HEK293 (cell line): ENCODE measurements at regions not wholly inside any gene's neighbourhood (a gene's known extent, or its start where the extent isn't known, plus 50 kb on each side); places are given as distances from the start of the nearest gene placed in this dataset.

Source experiments
- CTCF ChIA-PET: fragments of 350-600 bp; formaldehyde crosslinking; extraction: SDS; loops from one replicate; lab custom pipeline; 2021; ENCODE audit warnings: antibody characterized with exemption; lab: Yijun Ruan, JAX
- POLR2A ChIA-PET: fragments of 300-600 bp; formaldehyde crosslinking; extraction: SDS; loops from one replicate; lab custom pipeline; 2020; ENCODE audit warnings: antibody characterized with exemption, inconsistent platforms; lab: Yijun Ruan, JAX
- H3K27ac ChIP-seq: fragments of 200-500 bp; sonication (Bioruptor generic); 2 replicates; pipeline ENCODE4 v1.5.1; 2014; ENCODE audit warnings: low read depth, low read length, control low read depth, inconsistent platforms; ENCODE audit errors: extremely low read depth
- H3K36me3 ChIP-seq, 2 experiments: fragments of 200-500 bp in 1 of 2; sonication (Bioruptor generic) in 1 of 2; 1 replicate in 1 of 2; 2 replicates in 1 of 2; pipeline ENCODE4 v1.5.1; 2014 to 2017; ENCODE audit warnings: inconsistent platforms in 2 of 2, low read length in 2 of 2; ENCODE audit not compliant: control insufficient read depth in 2 of 2, insufficient read depth in 1 of 2
- H3K4me1 ChIP-seq: fragments of 200-500 bp; sonication (Bioruptor generic); 2 replicates; pipeline ENCODE4 v1.5.1; 2014; ENCODE audit warnings: mild to moderate bottlenecking, low read length, inconsistent platforms; ENCODE audit not compliant: control insufficient read depth, insufficient read depth
- H3K4me3 ChIP-seq: 2 replicates; pipeline ENCODE4 v1.5.1; 2011; ENCODE audit warnings: low read depth, mild to moderate bottlenecking, control low read depth, low read length, moderate library complexity
- H3K9me3 ChIP-seq: fragments of 200-500 bp; sonication (Bioruptor generic); 2 replicates; pipeline ENCODE4 v1.5.1; 2014; ENCODE audit warnings: low read depth, low read length, inconsistent platforms; ENCODE audit not compliant: control insufficient read depth, insufficient read depth
- GLIS1 ChIP-seq: fragments of 450-650 bp; formaldehyde crosslinking; IDR thresholded peaks from 2 replicates; pipeline ENCODE4 v1.5.1; 2016; ENCODE audit warnings: missing biosample characterization, missing genetic modification characterization
- KLF10 ChIP-seq: fragments of 450-650 bp; IDR thresholded peaks from 2 replicates; pipeline ENCODE4 v1.5.1; 2018; ENCODE audit warnings: missing biosample characterization, mild to moderate bottlenecking, missing genetic modification characterization
- OSR2 ChIP-seq: fragments of 450-650 bp; formaldehyde crosslinking; IDR thresholded peaks from 2 replicates; pipeline ENCODE4 v1.5.1; 2016; ENCODE audit warnings: missing biosample characterization, missing genetic modification characterization
- REPIN1 ChIP-seq: fragments of 450-650 bp; formaldehyde crosslinking; IDR thresholded peaks from 2 replicates; pipeline ENCODE4 v1.5.1; 2017; ENCODE audit warnings: missing biosample characterization, missing genetic modification characterization, low read depth
- SETDB1 ChIP-seq: IDR thresholded peaks from one replicate; pipeline ENCODE4 v1.6.1; 2017; ENCODE audit warnings: mild to moderate bottlenecking, low read length, moderate library complexity, mixed read lengths; ENCODE audit not compliant: insufficient read length
- WT1 ChIP-seq: fragments of 450-650 bp; formaldehyde crosslinking; IDR thresholded peaks from 2 replicates; pipeline ENCODE4 v1.5.1; 2016; ENCODE audit warnings: missing biosample characterization, missing genetic modification characterization
- YY1 ChIP-seq: fragments of 450-650 bp; formaldehyde crosslinking; IDR thresholded peaks from 2 replicates; pipeline ENCODE4 v1.5.1; 2018; ENCODE audit warnings: missing biosample characterization, missing genetic modification characterization
- ZFP69B ChIP-seq: fragments of 450-650 bp; formaldehyde crosslinking; IDR thresholded peaks from 2 replicates; pipeline ENCODE4 v1.5.1; 2016; ENCODE audit warnings: missing biosample characterization, missing genetic modification characterization
- ZNF121 ChIP-seq: fragments of 450-650 bp; formaldehyde crosslinking; IDR thresholded peaks from 2 replicates; pipeline ENCODE4 v1.5.1; 2016; ENCODE audit warnings: missing biosample characterization, missing genetic modification characterization
- ZNF214 ChIP-seq: fragments of 450-650 bp; formaldehyde crosslinking; IDR thresholded peaks from 2 replicates; pipeline ENCODE4 v1.5.1; 2017; ENCODE audit warnings: missing biosample characterization, mild to moderate bottlenecking, missing genetic modification characterization, borderline replicate concordance
- ZNF292 ChIP-seq: fragments of 450-650 bp; formaldehyde crosslinking; IDR thresholded peaks from 2 replicates; pipeline ENCODE4 v1.5.1; 2016; ENCODE audit warnings: low read depth, missing biosample characterization, missing genetic modification characterization, borderline replicate concordance
- ZNF335 ChIP-seq: fragments of 450-650 bp; formaldehyde crosslinking; conservative IDR thresholded peaks from 2 replicates; pipeline ENCODE4 v1.5.1; 2016; ENCODE audit warnings: missing biosample characterization, missing genetic modification characterization
- ZNF404 ChIP-seq: fragments of 450-650 bp; formaldehyde crosslinking; IDR thresholded peaks from 2 replicates; pipeline ENCODE4 v1.5.1; 2017; ENCODE audit warnings: missing biosample characterization, missing genetic modification characterization
- ZNF558 ChIP-seq: fragments of 450-650 bp; formaldehyde crosslinking; IDR thresholded peaks from 2 replicates; pipeline ENCODE4 v1.5.1; 2016; ENCODE audit warnings: missing biosample characterization, missing genetic modification characterization
- ZNF626 ChIP-seq: fragments of 450-650 bp; sonication (Bioruptor Pico); formaldehyde crosslinking; IDR thresholded peaks from 2 replicates; pipeline ENCODE4 v1.5.1; 2018; ENCODE audit warnings: missing biosample characterization, missing genetic modification characterization, inconsistent platforms
- ZNF677 ChIP-seq: fragments of 450-650 bp; IDR thresholded peaks from 2 replicates; pipeline ENCODE4 v1.5.0; 2018; ENCODE audit warnings: missing biosample characterization, mild to moderate bottlenecking, missing genetic modification characterization, moderate library complexity
- ZNF837 ChIP-seq: fragments of 450-650 bp; formaldehyde crosslinking; IDR thresholded peaks from 2 replicates; pipeline ENCODE4 v1.5.1; 2016; ENCODE audit warnings: missing biosample characterization, missing genetic modification characterization
- ZSCAN30 ChIP-seq: fragments of 450-650 bp; IDR thresholded peaks from 2 replicates; pipeline ENCODE4 v1.5.1; 2018; ENCODE audit warnings: missing biosample characterization, mild to moderate bottlenecking, missing genetic modification characterization, moderate library complexity
- TF ChIP-seq, protein P1 (sequence below): fragments of 450-650 bp; formaldehyde crosslinking; IDR thresholded peaks from 2 replicates; pipeline ENCODE4 v1.5.1; 2016; ENCODE audit warnings: missing biosample characterization, missing genetic modification characterization
- TF ChIP-seq, protein P2 (sequence below): fragments of 450-650 bp; formaldehyde crosslinking; IDR thresholded peaks from 2 replicates; pipeline ENCODE4 v1.5.1; 2016; ENCODE audit warnings: missing biosample characterization, missing genetic modification characterization
- TF ChIP-seq, protein P3 (sequence below): fragments of 450-650 bp; formaldehyde crosslinking; IDR thresholded peaks from 2 replicates; pipeline ENCODE4 v1.5.1; 2016; ENCODE audit warnings: missing biosample characterization, missing genetic modification characterization
- TF ChIP-seq, protein P4 (sequence below): fragments of 450-650 bp; formaldehyde crosslinking; IDR thresholded peaks from 2 replicates; pipeline ENCODE4 v1.5.1; 2016; ENCODE audit warnings: missing biosample characterization, missing genetic modification characterization
- TF ChIP-seq, protein P5 (sequence below): fragments of 450-650 bp; formaldehyde crosslinking; IDR thresholded peaks from 2 replicates; pipeline ENCODE4 v1.5.1; 2016; ENCODE audit warnings: missing biosample characterization, missing genetic modification characterization
- TF ChIP-seq, protein P6 (sequence below): fragments of 450-650 bp; formaldehyde crosslinking; IDR thresholded peaks from 2 replicates; pipeline ENCODE4 v1.5.1; 2016; ENCODE audit warnings: missing biosample characterization, missing genetic modification characterization

DNA sequence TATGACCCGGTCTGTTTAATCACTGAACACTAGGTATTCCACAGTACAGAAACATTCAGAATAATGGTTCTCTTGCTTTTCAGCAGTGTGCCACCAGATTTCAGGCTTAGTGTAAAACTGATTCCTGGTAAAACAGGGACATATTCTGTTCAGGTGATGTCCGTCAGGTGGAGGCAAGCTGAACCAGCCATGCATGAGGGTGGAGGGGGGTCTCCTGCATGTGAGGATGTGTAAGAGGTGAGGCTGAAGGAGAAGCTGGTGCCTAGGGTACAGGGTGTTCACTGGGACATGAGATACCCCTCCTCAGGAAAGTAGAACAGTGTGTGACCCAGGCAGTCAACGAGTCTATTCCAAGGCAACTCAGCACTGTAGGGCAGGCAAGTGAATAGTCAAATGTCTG, 563.9 kb downstream of the BNC2 start (continued):
- TF ChIP-seq, protein P1, sequence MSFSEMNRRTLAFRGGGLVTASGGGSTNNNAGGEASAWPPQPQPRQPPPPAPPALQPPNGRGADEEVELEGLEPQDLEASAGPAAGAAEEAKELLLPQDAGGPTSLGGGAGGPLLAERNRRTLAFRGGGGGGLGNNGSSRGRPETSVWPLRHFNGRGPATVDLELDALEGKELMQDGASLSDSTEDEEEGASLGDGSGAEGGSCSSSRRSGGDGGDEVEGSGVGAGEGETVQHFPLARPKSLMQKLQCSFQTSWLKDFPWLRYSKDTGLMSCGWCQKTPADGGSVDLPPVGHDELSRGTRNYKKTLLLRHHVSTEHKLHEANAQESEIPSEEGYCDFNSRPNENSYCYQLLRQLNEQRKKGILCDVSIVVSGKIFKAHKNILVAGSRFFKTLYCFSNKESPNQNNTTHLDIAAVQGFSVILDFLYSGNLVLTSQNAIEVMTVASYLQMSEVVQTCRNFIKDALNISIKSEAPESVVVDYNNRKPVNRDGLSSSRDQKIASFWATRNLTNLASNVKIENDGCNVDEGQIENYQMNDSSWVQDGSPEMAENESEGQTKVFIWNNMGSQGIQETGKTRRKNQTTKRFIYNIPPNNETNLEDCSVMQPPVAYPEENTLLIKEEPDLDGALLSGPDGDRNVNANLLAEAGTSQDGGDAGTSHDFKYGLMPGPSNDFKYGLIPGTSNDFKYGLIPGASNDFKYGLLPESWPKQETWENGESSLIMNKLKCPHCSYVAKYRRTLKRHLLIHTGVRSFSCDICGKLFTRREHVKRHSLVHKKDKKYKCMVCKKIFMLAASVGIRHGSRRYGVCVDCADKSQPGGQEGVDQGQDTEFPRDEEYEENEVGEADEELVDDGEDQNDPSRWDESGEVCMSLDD (tag by site-specific recombination), result no peak
- TF ChIP-seq, protein P2, sequence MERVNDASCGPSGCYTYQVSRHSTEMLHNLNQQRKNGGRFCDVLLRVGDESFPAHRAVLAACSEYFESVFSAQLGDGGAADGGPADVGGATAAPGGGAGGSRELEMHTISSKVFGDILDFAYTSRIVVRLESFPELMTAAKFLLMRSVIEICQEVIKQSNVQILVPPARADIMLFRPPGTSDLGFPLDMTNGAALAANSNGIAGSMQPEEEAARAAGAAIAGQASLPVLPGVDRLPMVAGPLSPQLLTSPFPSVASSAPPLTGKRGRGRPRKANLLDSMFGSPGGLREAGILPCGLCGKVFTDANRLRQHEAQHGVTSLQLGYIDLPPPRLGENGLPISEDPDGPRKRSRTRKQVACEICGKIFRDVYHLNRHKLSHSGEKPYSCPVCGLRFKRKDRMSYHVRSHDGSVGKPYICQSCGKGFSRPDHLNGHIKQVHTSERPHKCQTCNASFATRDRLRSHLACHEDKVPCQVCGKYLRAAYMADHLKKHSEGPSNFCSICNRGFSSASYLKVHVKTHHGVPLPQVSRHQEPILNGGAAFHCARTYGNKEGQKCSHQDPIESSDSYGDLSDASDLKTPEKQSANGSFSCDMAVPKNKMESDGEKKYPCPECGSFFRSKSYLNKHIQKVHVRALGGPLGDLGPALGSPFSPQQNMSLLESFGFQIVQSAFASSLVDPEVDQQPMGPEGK (tag by site-specific recombination), result no peak
- TF ChIP-seq, protein P3, sequence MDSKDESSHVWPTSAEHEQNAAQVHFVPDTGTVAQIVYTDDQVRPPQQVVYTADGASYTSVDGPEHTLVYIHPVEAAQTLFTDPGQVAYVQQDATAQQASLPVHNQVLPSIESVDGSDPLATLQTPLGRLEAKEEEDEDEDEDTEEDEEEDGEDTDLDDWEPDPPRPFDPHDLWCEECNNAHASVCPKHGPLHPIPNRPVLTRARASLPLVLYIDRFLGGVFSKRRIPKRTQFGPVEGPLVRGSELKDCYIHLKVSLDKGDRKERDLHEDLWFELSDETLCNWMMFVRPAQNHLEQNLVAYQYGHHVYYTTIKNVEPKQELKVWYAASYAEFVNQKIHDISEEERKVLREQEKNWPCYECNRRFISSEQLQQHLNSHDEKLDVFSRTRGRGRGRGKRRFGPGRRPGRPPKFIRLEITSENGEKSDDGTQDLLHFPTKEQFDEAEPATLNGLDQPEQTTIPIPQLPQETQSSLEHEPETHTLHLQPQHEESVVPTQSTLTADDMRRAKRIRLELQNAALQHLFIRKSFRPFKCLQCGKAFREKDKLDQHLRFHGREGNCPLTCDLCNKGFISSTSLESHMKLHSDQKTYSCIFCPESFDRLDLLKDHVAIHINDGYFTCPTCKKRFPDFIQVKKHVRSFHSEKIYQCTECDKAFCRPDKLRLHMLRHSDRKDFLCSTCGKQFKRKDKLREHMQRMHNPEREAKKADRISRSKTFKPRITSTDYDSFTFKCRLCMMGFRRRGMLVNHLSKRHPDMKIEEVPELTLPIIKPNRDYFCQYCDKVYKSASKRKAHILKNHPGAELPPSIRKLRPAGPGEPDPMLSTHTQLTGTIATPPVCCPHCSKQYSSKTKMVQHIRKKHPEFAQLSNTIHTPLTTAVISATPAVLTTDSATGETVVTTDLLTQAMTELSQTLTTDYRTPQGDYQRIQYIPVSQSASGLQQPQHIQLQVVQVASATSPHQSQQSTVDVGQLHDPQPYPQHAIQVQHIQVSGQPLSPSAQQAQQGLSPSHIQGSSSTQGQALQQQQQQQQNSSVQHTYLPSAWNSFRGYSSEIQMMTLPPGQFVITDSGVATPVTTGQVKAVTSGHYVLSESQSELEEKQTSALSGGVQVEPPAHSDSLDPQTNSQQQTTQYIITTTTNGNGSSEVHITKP, result no peak
- no peak for TF ChIP-seq ZNF214
- TF ChIP-seq ZSCAN30 (tag by site-specific recombination), result no peak
- TF ChIP-seq, protein P4, sequence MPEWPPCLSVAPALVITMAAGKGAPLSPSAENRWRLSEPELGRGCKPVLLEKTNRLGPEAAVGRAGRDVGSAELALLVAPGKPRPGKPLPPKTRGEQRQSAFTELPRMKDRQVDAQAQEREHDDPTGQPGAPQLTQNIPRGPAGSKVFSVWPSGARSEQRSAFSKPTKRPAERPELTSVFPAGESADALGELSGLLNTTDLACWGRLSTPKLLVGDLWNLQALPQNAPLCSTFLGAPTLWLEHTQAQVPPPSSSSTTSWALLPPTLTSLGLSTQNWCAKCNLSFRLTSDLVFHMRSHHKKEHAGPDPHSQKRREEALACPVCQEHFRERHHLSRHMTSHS (tag by site-specific recombination), result no peak
- TF ChIP-seq, protein P5, sequence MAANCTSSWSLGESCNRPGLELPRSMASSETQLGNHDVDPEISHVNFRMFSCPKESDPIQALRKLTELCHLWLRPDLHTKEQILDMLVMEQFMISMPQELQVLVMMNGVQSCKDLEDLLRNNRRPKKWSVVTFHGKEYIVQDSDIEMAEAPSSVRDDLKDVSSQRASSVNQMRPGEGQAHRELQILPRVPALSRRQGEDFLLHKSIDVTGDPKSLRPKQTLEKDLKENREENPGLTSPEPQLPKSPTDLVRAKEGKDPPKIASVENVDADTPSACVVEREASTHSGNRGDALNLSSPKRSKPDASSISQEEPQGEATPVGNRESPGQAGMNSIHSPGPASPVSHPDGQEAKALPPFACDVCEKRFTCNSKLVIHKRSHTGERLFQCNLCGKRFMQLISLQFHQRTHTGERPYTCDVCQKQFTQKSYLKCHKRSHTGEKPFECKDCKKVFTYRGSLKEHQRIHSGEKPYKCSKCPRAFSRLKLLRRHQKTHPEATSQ, result no peak
- TF ChIP-seq ZNF677 (tag by site-specific recombination), result no peak
- no peak for TF ChIP-seq ZNF626 (tag by site-specific recombination)
- no peak for TF ChIP-seq WT1 (tag by site-specific recombination)
- no peak for TF ChIP-seq ZNF292 (tag by site-specific recombination)
- TF ChIP-seq ZNF404 (tag by site-specific recombination), result no peak

DNA sequence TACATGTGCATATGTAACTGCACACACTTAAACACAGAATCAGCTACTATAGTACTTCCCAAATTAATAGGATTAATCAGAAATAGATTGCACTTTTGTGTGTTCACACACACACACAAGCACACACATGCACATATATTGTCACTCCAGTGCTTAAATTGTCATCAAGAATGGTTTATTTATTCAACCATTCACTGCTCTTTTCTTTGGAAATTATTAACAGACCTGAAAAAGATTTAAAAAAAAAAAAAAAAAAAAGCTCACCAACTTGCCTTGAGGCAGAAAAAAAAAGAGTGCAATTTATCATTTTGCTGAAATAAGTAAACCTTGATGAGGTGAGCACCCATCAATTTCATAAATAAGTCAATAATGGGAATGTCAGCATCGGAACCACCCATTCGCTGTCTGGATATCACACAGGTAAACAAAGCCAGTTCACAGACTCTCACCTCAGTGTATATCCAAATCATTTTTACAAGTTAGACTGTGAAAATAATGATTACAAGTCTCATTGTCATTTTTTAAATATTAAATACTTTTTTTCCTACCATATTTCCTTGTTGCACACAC, 562.8 kb downstream of the BNC2 start:
- CTCF ChIA-PET, result no interaction called here
- TF ChIP-seq ZNF121 (no peak), REPIN1 (tag by site-specific recombination) (no peak), ZNF558 (no peak), ZFP69B (tag by site-specific recombination) (no peak), YY1 (tag by site-specific recombination) (no peak), ZNF837 (tag by site-specific recombination) (no peak), KLF10 (tag by site-specific recombination) (no peak), OSR2 (no peak), GLIS1 (tag by site-specific recombination) (no peak), ZNF335 (tag by site-specific recombination) (no peak), SETDB1 (no peak)
- TF ChIP-seq, protein P6, sequence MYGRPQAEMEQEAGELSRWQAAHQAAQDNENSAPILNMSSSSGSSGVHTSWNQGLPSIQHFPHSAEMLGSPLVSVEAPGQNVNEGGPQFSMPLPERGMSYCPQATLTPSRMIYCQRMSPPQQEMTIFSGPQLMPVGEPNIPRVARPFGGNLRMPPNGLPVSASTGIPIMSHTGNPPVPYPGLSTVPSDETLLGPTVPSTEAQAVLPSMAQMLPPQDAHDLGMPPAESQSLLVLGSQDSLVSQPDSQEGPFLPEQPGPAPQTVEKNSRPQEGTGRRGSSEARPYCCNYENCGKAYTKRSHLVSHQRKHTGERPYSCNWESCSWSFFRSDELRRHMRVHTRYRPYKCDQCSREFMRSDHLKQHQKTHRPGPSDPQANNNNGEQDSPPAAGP (tag by site-specific recombination), result no peak
- TF ChIP-seq, protein P2 (tag by site-specific recombination), result no peak

More for the DNA sequence above, 562.8 kb downstream of the BNC2 start:
- Histone ChIP-seq H3K9me3 (no peaks in the 10 kb centered on the region), H3K4me3 (no peak overlapping the region), H3K27ac (no peak overlapping the region), H3K36me3 (no peaks in the 10 kb centered on the region), H3K4me1 (no peaks in the 10 kb centered on the region)
- POLR2A ChIA-PET, result no interaction called here
